Activated CD8-positive, alpha-beta T cell treated with anti-CD3 and anti-CD28 coated beads for 36 hours (primary cell): ENCODE measurements at regions not wholly inside any gene's neighbourhood (a gene's known extent, or its start where the extent isn't known, plus 50 kb on each side); places are given as distances from the start of the nearest gene placed in this dataset.

ENCODE experiments used
- ATAC-seq: fragments of 200-7000 bp; cut with Tn5 transposase; one replicate; pipeline ENCODE4 v1.10.0; 2021; ENCODE audit warnings: mild to moderate bottlenecking, moderate library complexity
- CTCF ChIA-PET: fragments of 350-600 bp; sonication (Branson Sonifier 250); formaldehyde crosslinking; loops from one replicate; lab custom pipeline; 2021; ENCODE audit warnings: antibody characterized with exemption; lab: Charles Lee
- POLR2A ChIA-PET: fragments of 350-600 bp; sonication (Branson Sonifier 250); formaldehyde crosslinking; loops from one replicate; lab custom pipeline; 2021; ENCODE audit warnings: antibody characterized with exemption; lab: Charles Lee
- DNase-seq: peaks from one replicate; pipeline ENCODE4 v3.0.0-alpha.2; 2020
- H3K27ac Mint-ChIP-seq: one replicate; pipeline ENCODE4 v1.8.0; 2021; ENCODE audit warnings: mild to moderate bottlenecking, mixed read lengths
- H3K27me3 Mint-ChIP-seq: one replicate; pipeline ENCODE4 v1.8.0; 2021; ENCODE audit warnings: mixed read lengths
- H3K36me3 Mint-ChIP-seq: one replicate; pipeline ENCODE4 v1.8.0; 2021; ENCODE audit warnings: low read depth, mixed read lengths
- H3K4me1 Mint-ChIP-seq: one replicate; pipeline ENCODE4 v1.8.0; 2021; ENCODE audit warnings: low read depth, mixed read lengths
- H3K4me3 Mint-ChIP-seq: one replicate; pipeline ENCODE4 v1.8.0; 2021; ENCODE audit warnings: mild to moderate bottlenecking, moderate library complexity, mixed read lengths
- H3K9me3 Mint-ChIP-seq: one replicate; pipeline ENCODE4 v1.8.0; 2021; ENCODE audit warnings: mixed read lengths
- CTCF ChIP-seq: fragments of 200-600 bp; IDR thresholded peaks from one replicate; pipeline ENCODE4 v1.8.0; 2022; ENCODE audit warnings: antibody characterized with exemption, mild to moderate bottlenecking
- intact Hi-C: fragments of 100-400 bp; cut with micrococcal nuclease; formaldehyde crosslinking; loops from one replicate; pipeline ENCODE4 v1.10.0; 2022

GRCh38 chr2:128591022-128591860, 272.6 kb upstream of the HS6ST1 start:
- no peak for TF ChIP-seq CTCF
- intact Hi-C loops: no loop called here
- CTCF ChIA-PET: no interaction called here
- POLR2A ChIA-PET: no interaction called here
- H3K36me3 Mint-ChIP-seq: no peaks in the 10 kb centered on the region
- H3K4me3 Mint-ChIP-seq: no peak overlapping the region
- DNase-seq (no peak), ATAC-seq (no peak)
- H3K9me3 Mint-ChIP-seq: no peaks in the 10 kb centered on the region
- no peak overlapping the region for H3K27ac Mint-ChIP-seq
- H3K4me1 Mint-ChIP-seq: no peaks in the 10 kb centered on the region
- H3K27me3 Mint-ChIP-seq: peaks cover 4% of the 10 kb centered on the region

- TF ChIP-seq CTCF: no peak
- no peak overlapping the region for H3K4me3 Mint-ChIP-seq
- POLR2A ChIA-PET: no interaction called here
- no peaks in the 10 kb centered on the region for H3K36me3 Mint-ChIP-seq
- ATAC-seq: no peak
- H3K27ac Mint-ChIP-seq: no peak overlapping the region
- CTCF ChIA-PET: no interaction called here
- H3K27me3 Mint-ChIP-seq: peaks cover 4% of the 10 kb centered on the region
- intact Hi-C loops: no loop called here
- no peak for DNase-seq
- H3K4me1 Mint-ChIP-seq: no peaks in the 10 kb centered on the region
- no peaks in the 10 kb centered on the region for H3K9me3 Mint-ChIP-seq
Measured at GRCh38 chr2:128591861-128592822, 273.5 kb upstream of the HS6ST1 start.

- no peaks in the 10 kb centered on the region for H3K9me3 Mint-ChIP-seq
Measured at GRCh38 chr2:128593518-128593878, 274.8 kb upstream of the HS6ST1 start.

GRCh38 chr2:128593879-128594650, 275.4 kb upstream of the HS6ST1 start:
- no peak overlapping the region for H3K27ac Mint-ChIP-seq
- TF ChIP-seq CTCF: no peak
- CTCF ChIA-PET: no interaction called here
- H3K4me1 Mint-ChIP-seq: no peaks in the 10 kb centered on the region
- peaks cover 2% of the 10 kb centered on the region for H3K27me3 Mint-ChIP-seq
- no peaks in the 10 kb centered on the region for H3K9me3 Mint-ChIP-seq
- POLR2A ChIA-PET: interaction anchor here (1.3 kb wide), 1 partner anchor 10 kb away, joined by 3 read pairs; no protein-coding TSS in a partner anchor
- intact Hi-C loops: no loop called here
- no peak overlapping the region for H3K4me3 Mint-ChIP-seq
- no peaks in the 10 kb centered on the region for H3K36me3 Mint-ChIP-seq
- no peak for DNase-seq
- ATAC-seq: no peak

More at GRCh38 chr2:128593518-128593878, 274.8 kb upstream of the HS6ST1 start:
- Mint-ChIP-seq H3K27ac (no peak overlapping the region), H3K27me3 (peaks cover 3% of the 10 kb centered on the region), H3K36me3 (no peaks in the 10 kb centered on the region), H3K4me1 (no peaks in the 10 kb centered on the region), H3K4me3 (no peak overlapping the region)
- ATAC-seq (no peak), DNase-seq (no peak)
- ChIA-PET CTCF (no interaction called here), POLR2A (no interaction called here)
- TF ChIP-seq CTCF: no peak
- intact Hi-C loops: no loop called here
